ENCODE measurements at regions not wholly inside any gene's neighbourhood (a gene's known extent, or its start where the extent isn't known, plus 50 kb on each side); places are given as distances from the start of the nearest gene placed in this dataset.

GRCh38 chr15:77556622-77557021 lies 76.1 kb downstream of the LINGO1 start:
- TF ChIP-seq POLR2A (IDR thresholded peaks at IDR 0.05; ENCODE audit: low read depth, low read length) (no peak), POLR2AphosphoS5 (IDR thresholded peaks at IDR 0.05; ENCODE audit: low read depth, low read length) (no peak), TAF1 (IDR thresholded peaks at IDR 0.05; ENCODE audit: low read depth, low read length) (no peak)
